Immature natural killer cell (primary cell): ENCODE measurements at regions not wholly inside any gene's neighbourhood (a gene's known extent, or its start where the extent isn't known, plus 50 kb on each side); places are given as distances from the start of the nearest gene placed in this dataset.
"Not testable (repeated sequence)": the region's sequence is repeated elsewhere in the genome, so short reads cannot be mapped to it uniquely, and the experiment has no call there.

ENCODE experiments used
- DNase-seq, 3 donors: peaks; one replicate each; pipeline ENCODE4 v3.0.0; 2022; ENCODE audit warnings: mixed read lengths in 1 of 3
- H3K27ac Mint-ChIP-seq, 6 donors: one replicate each; pipeline ENCODE4 v1.8.0; 2020; ENCODE audit warnings: mixed read lengths in 6 of 6, mild to moderate bottlenecking in 5 of 6, inconsistent platforms in 4 of 6, moderate library complexity in 3 of 6
- H3K27me3 Mint-ChIP-seq, 3 donors: one replicate each; pipeline ENCODE4 v1.8.0; 2020 to 2021; ENCODE audit warnings: low read depth in 3 of 3, mild to moderate bottlenecking in 3 of 3, mixed read lengths in 3 of 3, moderate library complexity in 3 of 3, inconsistent platforms in 1 of 3
- H3K36me3 Mint-ChIP-seq, 3 donors: one replicate each; pipeline ENCODE4 v1.8.0; 2020; ENCODE audit warnings: mixed read lengths in 3 of 3, inconsistent platforms in 2 of 3, mild to moderate bottlenecking in 2 of 3
- H3K4me1 Mint-ChIP-seq, 2 donors: one replicate each; pipeline ENCODE4 v1.8.0; 2020; ENCODE audit warnings: inconsistent platforms in 2 of 2, mild to moderate bottlenecking in 2 of 2, mixed read lengths in 2 of 2, moderate library complexity in 1 of 2
- H3K4me3 Mint-ChIP-seq, 5 donors: one replicate each; pipeline ENCODE4 v1.8.0; 2020; ENCODE audit warnings: mild to moderate bottlenecking in 5 of 5, mixed read lengths in 5 of 5, inconsistent platforms in 3 of 5, moderate library complexity in 3 of 5
- H3K9me3 Mint-ChIP-seq, 6 donors: one replicate each; pipeline ENCODE4 v1.8.0; 2020; ENCODE audit warnings: mild to moderate bottlenecking in 6 of 6, mixed read lengths in 6 of 6, inconsistent platforms in 4 of 6, moderate library complexity in 3 of 6

- Mint-ChIP-seq H3K27ac (no peak overlapping the region), H3K9me3 (peaks cover 9 to 64% (median 35%) of the 10 kb centered on the region in 6 donors), H3K27me3 (peaks cover 0 to 2% (median 0%) of the 10 kb centered on the region in 3 donors), H3K4me1 (no peaks in the 10 kb centered on the region), H3K36me3 (no peaks in the 10 kb centered on the region), H3K4me3 (no peak overlapping the region)
- no peak for DNase-seq
Observed at GRCh38 chr12:17878714-17879113, 211.3 kb downstream of the RERGL start.

- H3K27ac Mint-ChIP-seq: no peak overlapping the region
- H3K9me3 Mint-ChIP-seq: peaks cover 9 to 85% (median 47%) of the 10 kb centered on the region in 6 donors
- no peaks in the 10 kb centered on the region for H3K4me1 Mint-ChIP-seq
- H3K36me3 Mint-ChIP-seq: no peaks in the 10 kb centered on the region
- DNase-seq: no peak
- peaks cover 0 to 4% (median 2%) of the 10 kb centered on the region in 3 donors for H3K27me3 Mint-ChIP-seq
- H3K4me3 Mint-ChIP-seq: no peak overlapping the region
Observed at GRCh38 chr12:17875230-17875629, 214.8 kb downstream of the RERGL start.

GRCh38 chr12:17866802-17867201 lies 223.2 kb downstream of the RERGL start:
- Mint-ChIP-seq H3K4me3 (no peak overlapping the region), H3K4me1 (no peaks in the 10 kb centered on the region), H3K9me3 (peaks cover 15 to 58% (median 38%) of the 10 kb centered on the region in 6 donors), H3K36me3 (no peaks in the 10 kb centered on the region), H3K27me3 (peaks cover 0 to 4% (median 0%) of the 10 kb centered on the region in 3 donors), H3K27ac (no peak overlapping the region)
- DNase-seq: no peak

- not testable (repeated sequence) for H3K27me3 Mint-ChIP-seq, H3K4me3 Mint-ChIP-seq, H3K36me3 Mint-ChIP-seq, H3K4me1 Mint-ChIP-seq, H3K27ac Mint-ChIP-seq, DNase-seq
- peaks cover 5 to 28% (median 18%) of the 10 kb centered on the region in 6 donors for H3K9me3 Mint-ChIP-seq
Observed at GRCh38 chr12:17855548-17855947, 234.4 kb downstream of the RERGL start.

- no peaks in the 10 kb centered on the region for H3K36me3 Mint-ChIP-seq
- H3K9me3 Mint-ChIP-seq: peaks cover 8 to 41% (median 20%) of the 10 kb centered on the region in 6 donors
- no peaks in the 10 kb centered on the region for H3K27me3 Mint-ChIP-seq
- H3K27ac Mint-ChIP-seq: no peak overlapping the region
- no peak for DNase-seq
- no peak overlapping the region for H3K4me3 Mint-ChIP-seq
- H3K4me1 Mint-ChIP-seq: no peaks in the 10 kb centered on the region
Observed at GRCh38 chr12:17853054-17853453, 236.9 kb downstream of the RERGL start.

- Mint-ChIP-seq H3K9me3 (peaks cover 11 to 51% (median 33%) of the 10 kb centered on the region in 6 donors), H3K36me3 (no peaks in the 10 kb centered on the region), H3K27ac (no peak overlapping the region), H3K27me3 (no peaks in the 10 kb centered on the region), H3K4me3 (no peak overlapping the region), H3K4me1 (no peaks in the 10 kb centered on the region)
- no peak for DNase-seq
Observed at GRCh38 chr12:17841496-17841895, 248.5 kb downstream of the RERGL start.

- H3K4me3 Mint-ChIP-seq: no peak overlapping the region
- H3K9me3 Mint-ChIP-seq: peaks cover 0 to 17% (median 10%) of the 10 kb centered on the region in 6 donors
- no peaks in the 10 kb centered on the region for H3K4me1 Mint-ChIP-seq
- H3K36me3 Mint-ChIP-seq: no peaks in the 10 kb centered on the region
- H3K27ac Mint-ChIP-seq: no peak overlapping the region
- no peaks in the 10 kb centered on the region for H3K27me3 Mint-ChIP-seq
- no peak for DNase-seq
Observed at GRCh38 chr12:17829813-17830212, 260.2 kb downstream of the RERGL start.

- Mint-ChIP-seq H3K4me3 (no peak overlapping the region), H3K27ac (no peak overlapping the region), H3K4me1 (no peaks in the 10 kb centered on the region), H3K9me3 (peaks cover 8 to 48% (median 38%) of the 10 kb centered on the region in 6 donors), H3K36me3 (peaks cover 0 to 5% (median 0%) of the 10 kb centered on the region in 3 donors), H3K27me3 (peaks cover 0 to 1% (median 0%) of the 10 kb centered on the region in 3 donors)
- DNase-seq: no peak
Observed at GRCh38 chr12:17818931-17819330, 271.1 kb downstream of the RERGL start.

- H3K27ac Mint-ChIP-seq: no peak overlapping the region
- H3K27me3 Mint-ChIP-seq: no peaks in the 10 kb centered on the region
- H3K36me3 Mint-ChIP-seq: peaks cover 0 to 6% (median 4%) of the 10 kb centered on the region in 3 donors
- H3K4me3 Mint-ChIP-seq: no peak overlapping the region
- H3K9me3 Mint-ChIP-seq: peaks cover 13 to 58% (median 35%) of the 10 kb centered on the region in 6 donors
- no peak for DNase-seq
- no peaks in the 10 kb centered on the region for H3K4me1 Mint-ChIP-seq
Observed at GRCh38 chr12:17810399-17810798, 279.6 kb downstream of the RERGL start.

GRCh38 chr12:17809206-17809605 lies 280.8 kb downstream of the RERGL start:
- Mint-ChIP-seq H3K36me3 (peaks cover 0 to 6% (median 4%) of the 10 kb centered on the region in 3 donors), H3K4me3 (no peak overlapping the region), H3K4me1 (no peaks in the 10 kb centered on the region), H3K27me3 (no peaks in the 10 kb centered on the region), H3K27ac (no peak overlapping the region), H3K9me3 (peaks cover 8 to 49% (median 29%) of the 10 kb centered on the region in 6 donors)
- no peak for DNase-seq

GRCh38 chr12:17802657-17803641 lies 287.0 kb downstream of the RERGL start:
- Mint-ChIP-seq H3K9me3 (peaks cover 10 to 54% (median 41%) of the 10 kb centered on the region in 6 donors), H3K27me3 (peaks cover 0 to 3% (median 2%) of the 10 kb centered on the region in 3 donors), H3K27ac (no peak overlapping the region), H3K4me3 (no peak overlapping the region), H3K36me3 (peaks cover 0 to 6% (median 4%) of the 10 kb centered on the region in 3 donors), H3K4me1 (no peaks in the 10 kb centered on the region)
- no peak for DNase-seq

GRCh38 chr12:17793854-17794253 lies 296.1 kb downstream of the RERGL start:
- DNase-seq: no peak
- H3K27ac Mint-ChIP-seq: no peak overlapping the region
- H3K4me3 Mint-ChIP-seq: no peak overlapping the region
- no peaks in the 10 kb centered on the region for H3K4me1 Mint-ChIP-seq
- H3K27me3 Mint-ChIP-seq: peaks cover 0 to under 1% (median 0%) of the 10 kb centered on the region in 3 donors
- H3K9me3 Mint-ChIP-seq: peaks cover 4 to 34% (median 25%) of the 10 kb centered on the region in 6 donors
- no peaks in the 10 kb centered on the region for H3K36me3 Mint-ChIP-seq

GRCh38 chr12:17778242-17778641 lies 311.8 kb downstream of the RERGL start:
- Mint-ChIP-seq H3K4me3 (no peak overlapping the region), H3K36me3 (peaks cover 0 to 6% (median 4%) of the 10 kb centered on the region in 3 donors), H3K9me3 (peaks cover 13 to 56% (median 41%) of the 10 kb centered on the region in 6 donors), H3K4me1 (no peaks in the 10 kb centered on the region), H3K27me3 (peaks cover 0 to 3% (median 0%) of the 10 kb centered on the region in 3 donors), H3K27ac (no peak overlapping the region)
- DNase-seq: no peak

GRCh38 chr12:17763366-17763765 lies 326.6 kb downstream of the RERGL start:
- no peak overlapping the region for H3K27ac Mint-ChIP-seq
- peaks cover 0 to 6% (median 3%) of the 10 kb centered on the region in 3 donors for H3K27me3 Mint-ChIP-seq
- H3K4me1 Mint-ChIP-seq: no peaks in the 10 kb centered on the region

More at GRCh38 chr12:17763366-17763765, 326.6 kb downstream of the RERGL start:
- Mint-ChIP-seq H3K36me3 (peaks cover 0 to 10% (median 0%) of the 10 kb centered on the region in 3 donors), H3K4me3 (no peak overlapping the region), H3K9me3 (peaks cover 25 to 74% (median 50%) of the 10 kb centered on the region in 6 donors)
- no peak for DNase-seq
